ENCODE measurements at regions not wholly inside any gene's neighbourhood (a gene's known extent, or its start where the extent isn't known, plus 50 kb on each side); places are given as distances from the start of the nearest gene placed in this dataset.

DNA sequence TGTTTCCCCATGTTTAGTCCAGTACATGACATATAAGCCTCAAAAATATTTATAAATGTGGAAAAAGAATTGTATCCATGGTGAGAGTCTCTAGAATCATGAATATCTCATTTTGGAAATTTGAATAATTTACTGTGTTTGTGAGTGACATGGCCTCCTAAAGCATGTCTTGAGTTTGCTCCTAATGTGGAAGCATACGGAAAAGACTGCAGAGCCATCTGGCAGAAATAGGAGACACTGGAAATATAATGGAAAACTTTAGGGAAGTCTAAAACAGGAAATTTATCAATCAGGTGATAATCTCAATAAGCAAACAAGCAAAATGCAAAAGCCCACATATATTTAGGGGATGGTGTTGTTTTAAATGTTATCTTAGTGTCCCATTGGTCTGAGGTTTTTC is 465.0 kb downstream of the TDRD3 start:
- no peaks in the 10 kb centered on the region for H3K4me1 Mint-ChIP-seq (ENCODE audit: low read depth, unreplicated experiment)
- H3K36me3 Mint-ChIP-seq (ENCODE audit: insufficient read depth, unreplicated experiment) = no peaks in the 10 kb centered on the region
- no peak for DNase-seq
- H3K27me3 Mint-ChIP-seq (ENCODE audit: unreplicated experiment) = no peaks in the 10 kb centered on the region
- TF ChIP-seq, protein P1, sequence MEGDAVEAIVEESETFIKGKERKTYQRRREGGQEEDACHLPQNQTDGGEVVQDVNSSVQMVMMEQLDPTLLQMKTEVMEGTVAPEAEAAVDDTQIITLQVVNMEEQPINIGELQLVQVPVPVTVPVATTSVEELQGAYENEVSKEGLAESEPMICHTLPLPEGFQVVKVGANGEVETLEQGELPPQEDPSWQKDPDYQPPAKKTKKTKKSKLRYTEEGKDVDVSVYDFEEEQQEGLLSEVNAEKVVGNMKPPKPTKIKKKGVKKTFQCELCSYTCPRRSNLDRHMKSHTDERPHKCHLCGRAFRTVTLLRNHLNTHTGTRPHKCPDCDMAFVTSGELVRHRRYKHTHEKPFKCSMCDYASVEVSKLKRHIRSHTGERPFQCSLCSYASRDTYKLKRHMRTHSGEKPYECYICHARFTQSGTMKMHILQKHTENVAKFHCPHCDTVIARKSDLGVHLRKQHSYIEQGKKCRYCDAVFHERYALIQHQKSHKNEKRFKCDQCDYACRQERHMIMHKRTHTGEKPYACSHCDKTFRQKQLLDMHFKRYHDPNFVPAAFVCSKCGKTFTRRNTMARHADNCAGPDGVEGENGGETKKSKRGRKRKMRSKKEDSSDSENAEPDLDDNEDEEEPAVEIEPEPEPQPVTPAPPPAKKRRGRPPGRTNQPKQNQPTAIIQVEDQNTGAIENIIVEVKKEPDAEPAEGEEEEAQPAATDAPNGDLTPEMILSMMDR (IDR thresholded peaks at IDR 0.05; ENCODE audit: unreplicated experiment) = no peak
- intact Hi-C loops (cut with micrococcal nuclease; ENCODE audit: unreplicated experiment) = no loop called here
- no peak overlapping the region for H3K4me3 Mint-ChIP-seq (ENCODE audit: low read depth, unreplicated experiment)
- CTCF ChIA-PET = no interaction called here
- H3K27ac Mint-ChIP-seq (ENCODE audit: unreplicated experiment) = no peak overlapping the region
- no peaks in the 10 kb centered on the region for H3K9me3 Mint-ChIP-seq (ENCODE audit: low read depth, unreplicated experiment)
- no TSS peak for BruUV-seq (replicated peaks)

DNA sequence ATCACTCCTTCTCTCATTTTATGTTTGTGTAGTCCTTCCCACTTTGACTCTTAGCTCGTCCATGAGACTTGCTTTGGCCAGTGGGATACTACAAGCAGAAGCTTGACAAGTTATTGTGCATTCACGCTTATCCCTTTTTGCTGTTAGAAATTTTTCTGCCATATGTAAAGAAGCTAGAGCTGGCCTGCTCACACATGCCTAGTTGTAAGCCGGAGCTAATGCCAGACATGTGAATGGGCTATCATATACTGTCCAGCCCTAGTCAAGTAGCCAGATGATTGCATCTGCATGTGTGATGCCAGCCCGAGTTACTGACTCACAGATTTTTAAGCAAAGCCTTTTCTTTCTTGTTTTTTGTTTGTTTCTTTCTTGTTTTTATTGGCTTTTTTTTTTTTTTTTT is 460.7 kb downstream of the TDRD3 start:
- no peaks in the 10 kb centered on the region for H3K4me1 Mint-ChIP-seq (ENCODE audit: low read depth, unreplicated experiment)
- no peak overlapping the region for H3K4me3 Mint-ChIP-seq (ENCODE audit: low read depth, unreplicated experiment)
- no peaks in the 10 kb centered on the region for H3K36me3 Mint-ChIP-seq (ENCODE audit: insufficient read depth, unreplicated experiment)
- no TSS peak for BruUV-seq (replicated peaks)
- intact Hi-C loops (cut with micrococcal nuclease; ENCODE audit: unreplicated experiment) = no loop called here
- H3K27me3 Mint-ChIP-seq (ENCODE audit: unreplicated experiment) = no peaks in the 10 kb centered on the region
- H3K27ac Mint-ChIP-seq (ENCODE audit: unreplicated experiment) = no peak overlapping the region
- DNase-seq = no peak
- TF ChIP-seq, protein P1 (IDR thresholded peaks at IDR 0.05; ENCODE audit: unreplicated experiment) = no peak
- H3K9me3 Mint-ChIP-seq (ENCODE audit: low read depth, unreplicated experiment) = no peaks in the 10 kb centered on the region
- CTCF ChIA-PET = no interaction called here

DNA sequence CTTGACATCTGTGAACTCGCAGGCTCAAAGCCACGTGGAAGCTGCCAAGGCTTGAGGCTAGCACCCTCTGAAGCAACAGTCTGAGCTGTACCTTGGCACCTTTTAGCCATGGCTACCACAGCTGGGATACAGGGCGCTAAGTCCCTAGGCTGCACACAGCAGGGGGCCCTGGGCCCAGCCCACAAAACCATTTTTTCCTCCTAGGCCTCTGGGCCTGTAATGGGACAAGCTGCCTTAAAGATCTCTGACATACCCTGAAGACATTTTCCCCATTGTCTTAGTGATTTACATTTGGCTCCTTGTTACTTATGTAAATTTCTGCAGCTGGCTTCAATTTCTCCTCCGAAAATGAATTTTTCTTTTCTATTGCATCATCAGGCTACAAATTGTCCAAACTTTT is 455.9 kb downstream of the TDRD3 start:
- no peak overlapping the region for H3K4me3 Mint-ChIP-seq (ENCODE audit: low read depth, unreplicated experiment)
- H3K4me1 Mint-ChIP-seq (ENCODE audit: low read depth, unreplicated experiment) = no peaks in the 10 kb centered on the region
- DNase-seq = no peak
- no TSS peak for BruUV-seq (replicated peaks)
- no peaks in the 10 kb centered on the region for H3K27me3 Mint-ChIP-seq (ENCODE audit: unreplicated experiment)
- intact Hi-C loops (cut with micrococcal nuclease; ENCODE audit: unreplicated experiment) = no loop called here
- peaks cover 6% of the 10 kb centered on the region for H3K9me3 Mint-ChIP-seq (ENCODE audit: low read depth, unreplicated experiment)
- H3K27ac Mint-ChIP-seq (ENCODE audit: unreplicated experiment) = no peak overlapping the region
- TF ChIP-seq, protein P1 (IDR thresholded peaks at IDR 0.05; ENCODE audit: unreplicated experiment) = no peak
- no peaks in the 10 kb centered on the region for H3K36me3 Mint-ChIP-seq (ENCODE audit: insufficient read depth, unreplicated experiment)
- CTCF ChIA-PET = no interaction called here

DNA sequence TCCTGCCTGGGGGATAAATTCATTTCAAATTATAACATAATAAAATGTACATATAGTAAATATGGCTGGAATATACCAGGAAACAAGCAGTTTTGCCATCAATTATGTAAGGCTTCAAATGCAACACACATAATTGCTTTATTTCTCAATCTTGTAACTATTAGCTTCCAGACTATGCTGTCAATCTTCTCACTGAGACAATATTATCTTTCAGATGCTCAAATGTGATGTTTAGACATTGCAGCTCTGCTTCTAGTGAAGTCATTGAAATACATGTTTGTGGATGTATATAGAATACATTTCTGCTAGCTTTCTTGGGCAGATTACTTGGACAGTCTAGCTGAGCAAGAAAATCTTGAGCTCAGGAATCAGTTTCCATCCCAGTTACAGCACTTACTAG is 454.4 kb downstream of the TDRD3 start:
- H3K36me3 Mint-ChIP-seq (ENCODE audit: insufficient read depth, unreplicated experiment) = no peaks in the 10 kb centered on the region
- H3K27ac Mint-ChIP-seq (ENCODE audit: unreplicated experiment) = no peak overlapping the region
- H3K27me3 Mint-ChIP-seq (ENCODE audit: unreplicated experiment) = no peaks in the 10 kb centered on the region
- TF ChIP-seq, protein P1 (IDR thresholded peaks at IDR 0.05; ENCODE audit: unreplicated experiment) = no peak
- intact Hi-C loops (cut with micrococcal nuclease; ENCODE audit: unreplicated experiment) = no loop called here
- no TSS peak for BruUV-seq (replicated peaks)
- H3K4me1 Mint-ChIP-seq (ENCODE audit: low read depth, unreplicated experiment) = no peaks in the 10 kb centered on the region
- no peak for DNase-seq
- CTCF ChIA-PET = no interaction called here
- H3K9me3 Mint-ChIP-seq (ENCODE audit: low read depth, unreplicated experiment) = peaks cover 6% of the 10 kb centered on the region
- no peak overlapping the region for H3K4me3 Mint-ChIP-seq (ENCODE audit: low read depth, unreplicated experiment)

GRCh38 chr13:60850526-60850925 is 453.5 kb downstream of the TDRD3 start:
- no peaks in the 10 kb centered on the region for H3K27me3 Mint-ChIP-seq (ENCODE audit: unreplicated experiment)
- DNase-seq = no peak
- H3K9me3 Mint-ChIP-seq (ENCODE audit: low read depth, unreplicated experiment) = peaks cover 6% of the 10 kb centered on the region
- H3K4me3 Mint-ChIP-seq (ENCODE audit: low read depth, unreplicated experiment) = no peak overlapping the region
- no peak overlapping the region for H3K27ac Mint-ChIP-seq (ENCODE audit: unreplicated experiment)
- intact Hi-C loops (cut with micrococcal nuclease; ENCODE audit: unreplicated experiment) = no loop called here
- H3K4me1 Mint-ChIP-seq (ENCODE audit: low read depth, unreplicated experiment) = no peaks in the 10 kb centered on the region
- BruUV-seq (replicated peaks) = no TSS peak
- CTCF ChIA-PET = no interaction called here
- TF ChIP-seq, protein P1 (IDR thresholded peaks at IDR 0.05; ENCODE audit: unreplicated experiment) = no peak
- no peaks in the 10 kb centered on the region for H3K36me3 Mint-ChIP-seq (ENCODE audit: insufficient read depth, unreplicated experiment)

Data from Calu3 (cell line).